NCI-H82 (cell line): ENCODE measurements at regions not wholly inside any gene's neighbourhood (a gene's known extent, or its start where the extent isn't known, plus 50 kb on each side); places are given as distances from the start of the nearest gene placed in this dataset.
"Not testable (repeated sequence)": the region's sequence is repeated elsewhere in the genome, so short reads cannot be mapped to it uniquely, and the experiment has no call there.

Experiments used
- DNase-seq: peaks from one replicate; lab custom pipeline; 2025; lab: John Stamatoyannopoulos, UW

GRCh38 chr20:20791664-20792568 lies 79.5 kb upstream of the RALGAPA2 start:
- no peak for DNase-seq

DNA sequence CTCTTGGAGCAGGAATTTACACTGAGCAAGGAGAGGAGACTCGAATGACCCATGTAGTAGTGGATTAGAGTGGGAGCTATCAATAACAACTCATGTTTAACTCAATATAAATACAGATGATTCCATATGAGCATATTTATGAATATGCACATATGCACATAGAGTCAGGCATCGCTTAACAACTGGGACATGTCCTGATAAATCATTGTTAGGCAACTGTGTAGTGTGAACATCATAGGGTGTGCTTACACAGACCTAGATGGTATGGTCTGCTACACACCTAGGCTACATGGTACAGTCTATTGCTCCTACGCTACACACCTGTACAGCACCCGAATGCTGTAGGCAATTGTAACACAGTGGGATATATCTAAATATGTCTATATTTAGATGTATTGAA lies 75.9 kb upstream of the RALGAPA2 start:
- DNase-seq = no peak

- no peak for DNase-seq
These were observed 74.0 kb upstream of the RALGAPA2 start for GRCh38 chr20:20786428-20786827.

DNA sequence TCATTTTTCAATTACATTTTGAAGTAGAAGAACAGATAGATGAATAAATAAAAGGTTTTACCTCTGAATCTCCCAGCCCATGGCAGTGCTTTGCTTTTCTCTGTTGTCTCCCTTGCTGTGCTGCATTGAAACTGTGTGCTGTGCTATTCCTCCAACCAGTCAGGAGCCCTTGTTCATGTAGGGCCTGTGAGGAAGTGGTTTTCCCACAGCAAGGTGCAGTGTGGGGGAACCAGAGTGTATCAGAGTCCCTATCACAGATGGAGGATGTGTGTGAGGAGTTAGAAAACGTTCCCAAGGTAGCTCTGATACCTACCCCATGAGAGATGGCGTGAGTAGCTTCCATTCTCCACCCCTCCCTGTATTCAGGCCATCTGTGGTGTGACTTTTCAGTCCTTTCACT lies 72.8 kb upstream of the RALGAPA2 start:
- no peak for DNase-seq

GRCh38 chr20:20784450-20784849 lies 72.0 kb upstream of the RALGAPA2 start:
- DNase-seq = not testable (repeated sequence)

DNA sequence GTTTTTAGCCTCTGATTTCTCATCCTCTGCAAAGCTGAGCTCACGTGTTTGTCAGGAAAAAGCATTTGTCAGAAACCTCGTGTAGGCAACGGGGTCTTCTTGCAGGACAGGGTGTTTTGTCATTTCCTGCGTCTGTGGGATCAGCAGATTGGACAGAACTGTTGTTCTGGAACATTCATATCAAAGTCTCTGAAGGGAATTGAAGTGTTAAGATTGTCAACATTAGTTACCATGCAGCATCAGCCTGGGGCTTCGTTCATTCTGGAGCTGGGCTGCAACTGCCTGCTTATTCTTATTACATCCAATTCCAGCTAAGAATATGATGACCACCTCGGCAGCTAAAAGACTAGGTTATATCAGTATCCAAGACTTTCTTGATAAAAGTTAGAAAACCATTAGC lies 71.0 kb upstream of the RALGAPA2 start:
- DNase-seq = no peak

DNA sequence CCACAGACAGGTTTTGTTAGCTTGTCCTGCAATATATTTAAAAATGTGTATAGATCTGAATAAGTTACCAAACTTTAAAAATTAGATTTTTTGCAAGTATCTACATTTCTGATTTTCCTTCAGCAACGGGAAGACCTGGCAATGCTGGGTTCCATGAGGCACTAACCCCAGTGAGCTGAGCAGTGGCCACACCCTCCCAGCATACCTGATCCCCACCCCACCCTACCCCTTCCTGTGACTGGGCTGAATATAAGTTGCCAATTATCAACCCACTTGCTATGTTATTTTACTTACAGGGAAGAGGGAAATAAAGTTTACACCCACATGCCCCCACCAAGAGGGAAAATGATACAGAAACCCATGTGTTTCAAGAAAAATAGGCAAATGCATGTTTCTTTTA lies 70.3 kb upstream of the RALGAPA2 start:
- peak; percentile 75 for DNase-seq

- DNase-seq = no peak
These were observed 69.8 kb upstream of the RALGAPA2 start for GRCh38 chr20:20782231-20782630.

DNA sequence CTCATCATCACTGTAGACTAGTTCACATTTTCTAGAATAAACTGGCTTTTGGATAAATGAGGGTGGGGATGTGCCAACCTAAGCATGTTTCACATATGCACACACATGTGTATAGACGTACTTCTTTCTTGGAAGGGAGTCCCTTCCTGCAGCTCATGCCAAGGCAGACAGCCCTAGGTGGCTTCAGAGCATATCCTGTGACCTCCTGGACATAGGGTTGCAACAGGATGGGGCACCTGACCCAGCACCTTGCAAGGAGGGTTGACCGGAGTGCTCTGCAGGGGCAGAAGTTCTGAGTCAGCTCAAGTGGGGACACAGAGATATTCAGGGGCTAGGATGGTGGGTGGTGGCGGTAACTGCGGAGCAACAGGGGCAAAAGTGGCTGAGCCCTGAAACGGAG lies 68.6 kb upstream of the RALGAPA2 start:
- DNase-seq = no peak

DNA sequence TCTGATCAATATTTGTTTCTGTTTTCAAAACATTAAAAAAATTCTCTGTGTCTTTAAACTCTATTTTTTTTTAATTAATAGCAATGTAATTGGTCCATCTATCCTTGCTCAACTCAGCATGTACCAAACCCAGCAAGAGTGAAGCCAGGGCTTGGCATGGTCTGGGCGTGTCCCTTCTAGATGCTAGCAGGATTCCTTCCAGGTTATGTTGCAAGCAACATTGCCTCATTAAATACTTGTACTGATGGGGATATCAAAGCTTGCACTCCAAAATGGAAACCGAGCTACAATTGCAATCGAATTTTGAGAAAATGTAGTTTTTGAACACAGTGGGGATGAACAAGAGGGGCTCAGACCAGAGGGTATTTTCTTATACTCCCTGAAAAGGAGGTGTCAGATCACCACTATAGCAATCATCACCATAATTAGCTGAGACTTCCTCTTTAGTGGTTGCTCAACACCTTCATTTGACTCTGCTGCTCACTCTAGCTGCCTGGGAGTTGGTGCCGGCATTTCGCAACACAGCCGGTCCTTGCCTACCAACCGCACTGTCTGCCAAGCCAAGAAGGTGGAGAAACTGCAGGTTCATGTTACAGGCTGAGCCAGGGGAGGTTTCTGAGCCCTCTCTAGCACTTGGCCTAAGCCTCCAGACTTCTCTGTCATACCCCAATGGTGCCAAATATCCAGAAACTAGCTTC lies 67.8 kb upstream of the RALGAPA2 start:
- DNase-seq = no peak

DNA sequence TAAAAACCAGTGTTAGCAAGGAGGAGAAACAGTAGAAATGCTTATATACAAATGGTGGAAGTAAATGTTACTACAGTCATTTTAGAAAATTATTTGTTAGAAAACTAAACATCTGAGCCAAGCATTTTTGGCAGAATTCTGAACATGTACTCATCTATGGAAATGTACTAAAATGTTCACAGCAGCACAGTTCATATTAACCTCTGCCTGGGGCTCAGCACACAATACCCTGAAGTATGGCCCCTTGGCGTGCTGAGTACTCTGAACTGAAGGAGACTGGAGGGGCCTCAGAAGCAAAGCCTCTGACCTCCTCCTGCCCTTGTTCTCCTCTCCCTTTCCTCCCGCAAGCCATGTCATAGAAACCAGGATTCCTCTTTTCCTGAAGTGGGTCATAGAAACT lies 66.2 kb upstream of the RALGAPA2 start:
- no peak for DNase-seq

DNA sequence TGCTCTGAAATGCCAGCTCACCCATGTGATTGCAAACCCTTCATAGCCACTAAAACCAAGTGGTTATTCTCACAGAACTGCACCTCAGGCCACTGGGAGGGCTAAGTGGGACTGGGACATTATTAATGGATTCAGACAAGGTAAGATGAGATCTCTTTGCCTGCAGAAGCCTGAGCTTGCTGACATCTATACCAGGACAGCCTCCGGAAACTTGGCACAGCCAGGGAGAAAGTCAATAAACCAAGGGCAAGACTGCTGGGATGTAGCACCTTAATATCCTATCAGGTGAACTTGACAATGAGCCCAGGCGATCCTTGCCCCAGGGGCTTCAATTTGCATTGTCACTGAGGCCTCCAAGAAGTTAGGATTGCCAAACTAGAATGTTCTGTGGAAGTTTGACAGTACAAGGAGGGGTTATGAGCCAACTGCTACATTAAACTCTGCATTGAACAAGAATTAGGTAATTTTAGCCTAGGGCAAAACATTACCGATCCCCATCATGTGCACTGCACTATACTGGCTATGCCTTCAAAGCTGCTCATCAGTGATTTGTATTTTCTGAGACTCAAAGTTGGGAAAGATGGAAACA lies 60.1 kb upstream of the RALGAPA2 start:
- no peak for DNase-seq

DNA sequence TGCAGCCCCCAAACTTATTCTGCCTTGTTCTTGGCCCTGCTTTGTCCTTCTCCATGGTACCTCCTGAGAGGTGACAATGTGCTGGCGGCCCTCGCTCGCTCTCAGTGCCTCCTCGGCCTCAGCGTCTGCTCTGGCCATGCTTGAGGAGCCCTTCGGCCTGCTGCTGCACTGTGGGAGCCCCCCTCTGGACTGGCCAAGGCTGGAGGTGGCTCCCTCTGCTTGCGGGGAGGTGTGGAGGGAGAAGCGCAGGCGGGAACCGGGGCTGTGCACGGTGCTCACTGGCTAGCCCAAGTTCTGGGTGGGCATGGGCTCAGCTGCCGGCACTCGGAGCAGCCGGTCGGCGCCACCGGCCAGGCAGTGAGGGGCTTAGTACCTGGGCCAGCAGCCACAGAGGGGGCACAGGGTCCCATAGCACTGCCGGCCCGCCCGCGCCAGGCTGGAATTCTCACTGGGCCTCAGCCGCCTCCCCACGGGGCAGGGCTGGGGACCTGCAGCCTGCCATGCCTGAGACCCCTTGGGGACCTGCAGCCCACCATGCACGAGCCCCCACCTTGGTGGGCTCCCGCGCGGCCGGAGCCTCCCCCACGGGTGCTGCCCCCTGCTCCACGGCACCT lies 55.9 kb upstream of the RALGAPA2 start:
- no peak for DNase-seq

DNA sequence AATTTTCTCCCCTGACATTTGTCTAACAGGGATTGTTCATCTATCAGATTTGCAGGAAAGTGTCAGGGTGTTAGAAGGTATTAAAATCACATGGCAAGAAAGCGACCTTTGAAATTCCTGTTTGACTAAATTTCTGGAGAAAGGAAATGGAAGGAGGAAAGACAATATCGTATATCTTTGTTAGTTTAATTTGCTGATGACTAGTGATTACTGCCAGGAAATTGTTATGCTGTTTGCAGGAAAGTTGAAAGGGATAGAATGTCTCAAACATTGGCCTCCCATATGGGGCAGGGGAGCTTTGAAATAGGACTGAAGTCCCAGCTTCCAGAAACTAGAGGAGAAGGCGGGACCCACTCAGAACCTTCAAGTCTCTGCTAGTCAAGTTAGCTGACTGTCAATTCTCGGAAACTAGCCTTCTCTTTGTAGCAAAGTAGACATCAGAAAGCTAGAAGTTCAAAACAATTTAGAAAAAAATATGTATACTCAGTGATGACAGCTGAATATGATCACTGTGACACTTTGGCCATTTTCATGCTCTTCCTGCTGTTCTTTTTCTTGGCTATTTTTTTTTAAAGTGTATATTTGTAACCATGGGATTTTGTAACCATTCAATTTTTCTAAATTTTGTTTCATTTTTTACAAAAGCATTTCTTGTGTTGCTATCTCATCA lies 53.4 kb upstream of the RALGAPA2 start:
- DNase-seq = no peak

- no peak for DNase-seq
These were observed 51.2 kb upstream of the RALGAPA2 start for GRCh38 chr20:20763650-20764049.
